Stimulated activated effector memory CD8-positive, alpha-beta T cell treated with anti-CD3 and anti-CD28 coated beads, Interleukin-12 subunit alpha, Interleukin-12 subunit beta, amount 100 ng/mL, for 72 hours (primary cell): ENCODE measurements at regions not wholly inside any gene's neighbourhood (a gene's known extent, or its start where the extent isn't known, plus 50 kb on each side); places are given as distances from the start of the nearest gene placed in this dataset.
"Not testable (repeated sequence)": the region's sequence is repeated elsewhere in the genome, so short reads cannot be mapped to it uniquely, and the experiment has no call there.

Experiments
- ATAC-seq: fragments of 150-1000 bp; cut with Tn5 transposase; 2 replicates; pipeline ENCODE4 v1.10.0; 2021
- DNase-seq, 2 donors: peaks; one replicate each; pipeline ENCODE4 v3.0.0; 2021 to 2022; ENCODE audit warnings: low spot score in 2 of 2
- H3K27ac Mint-ChIP-seq: one replicate; pipeline ENCODE4 v1.8.0; 2022; ENCODE audit warnings: mild to moderate bottlenecking, mixed read lengths
- H3K36me3 Mint-ChIP-seq: one replicate; pipeline ENCODE4 v1.8.0; 2022; ENCODE audit warnings: mild to moderate bottlenecking, mixed read lengths
- H3K4me1 Mint-ChIP-seq: one replicate; pipeline ENCODE4 v1.8.0; 2022; ENCODE audit warnings: mixed read lengths
- H3K4me3 Mint-ChIP-seq: one replicate; pipeline ENCODE4 v1.8.0; 2022; ENCODE audit warnings: mild to moderate bottlenecking, mixed read lengths
- H3K9me3 Mint-ChIP-seq: one replicate; pipeline ENCODE4 v1.8.0; 2022; ENCODE audit warnings: mixed read lengths

DNA sequence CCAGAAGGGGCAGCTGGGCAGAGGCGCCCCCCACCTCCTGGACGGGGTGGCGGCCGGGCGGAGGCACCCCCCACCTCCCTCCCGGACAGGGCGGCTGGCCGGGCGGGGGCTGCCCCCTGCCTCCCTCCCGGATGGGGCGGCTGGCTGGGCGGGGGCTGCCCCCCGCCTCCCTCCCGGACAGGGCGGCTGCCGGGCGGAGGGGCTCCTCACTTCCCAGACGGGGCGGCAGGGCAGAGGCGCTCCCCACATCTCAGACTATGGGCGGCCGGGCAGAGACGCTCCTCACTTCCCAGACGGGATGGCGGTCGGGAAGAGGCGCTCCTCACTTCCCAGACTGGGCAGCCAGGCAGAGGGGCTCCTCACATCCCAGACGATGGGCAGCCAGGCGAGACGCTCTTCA lies 93.0 kb downstream of the TMEM168 start:
- ATAC-seq, H3K4me1 Mint-ChIP-seq, H3K27ac Mint-ChIP-seq, H3K36me3 Mint-ChIP-seq, H3K4me3 Mint-ChIP-seq, H3K9me3 Mint-ChIP-seq, DNase-seq: not testable (repeated sequence)

DNA sequence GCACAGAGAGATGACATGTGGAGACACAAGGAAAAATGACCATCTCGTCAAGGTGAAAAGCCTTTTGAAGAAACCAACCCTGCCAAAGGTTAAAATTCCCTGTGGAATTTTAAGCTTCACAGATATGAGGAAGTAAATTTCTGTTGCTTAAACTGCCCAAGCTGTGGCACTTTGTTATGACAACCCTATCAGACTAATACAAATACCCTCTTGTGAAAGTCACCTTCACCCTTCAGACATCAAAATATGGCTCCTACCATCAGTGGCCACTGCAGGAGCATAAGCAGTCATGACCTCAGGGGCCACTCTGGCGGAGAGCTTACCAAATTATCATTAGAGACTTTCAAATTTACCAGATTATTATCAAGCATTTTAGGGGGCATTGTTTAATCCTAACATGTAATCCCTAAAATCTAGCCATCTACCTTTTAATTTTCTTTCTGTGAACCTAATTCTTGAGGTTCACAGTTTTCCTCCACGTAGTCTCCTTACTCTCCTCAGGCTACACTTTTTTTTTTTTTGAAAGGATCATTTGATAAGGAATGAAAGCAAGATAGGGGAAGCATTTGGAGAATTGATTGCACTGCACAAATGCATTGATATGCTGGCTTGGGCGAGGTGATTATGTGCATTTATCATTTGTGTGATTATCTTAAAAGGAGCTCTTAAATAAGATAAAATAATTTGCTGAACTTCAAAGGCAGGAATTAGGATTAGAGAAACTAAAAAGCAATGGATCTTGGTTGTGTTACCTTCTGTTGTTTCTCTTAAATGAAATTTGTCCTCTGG lies 90.3 kb downstream of the TMEM168 start:
- no peak for DNase-seq
- no peaks in the 10 kb centered on the region for H3K9me3 Mint-ChIP-seq
- no peak overlapping the region for H3K27ac Mint-ChIP-seq
- no peak overlapping the region for H3K4me3 Mint-ChIP-seq
- ATAC-seq, result no peak
- no peaks in the 10 kb centered on the region for H3K4me1 Mint-ChIP-seq
- H3K36me3 Mint-ChIP-seq, result no peaks in the 10 kb centered on the region

DNA sequence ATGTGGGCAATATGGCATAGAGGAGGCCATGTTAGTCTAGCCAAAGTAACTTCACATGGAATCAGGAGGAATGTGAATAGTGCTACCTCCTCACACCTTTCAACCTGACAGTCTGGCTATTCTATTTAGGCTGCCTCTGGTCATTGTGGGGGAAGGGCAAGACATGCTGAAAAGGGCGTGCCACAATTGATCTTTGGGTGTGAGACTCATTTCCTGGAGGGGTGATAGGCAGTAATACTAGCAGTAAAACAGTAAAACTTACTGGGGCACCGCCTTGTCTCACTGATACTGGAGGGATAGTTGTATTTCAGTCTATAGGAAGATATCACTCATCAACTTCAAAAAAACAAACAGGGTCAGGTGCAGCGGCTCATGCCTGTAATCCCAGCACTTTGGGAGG lies 88.7 kb downstream of the TMEM168 start:
- DNase-seq (no peak), ATAC-seq (no peak)
- Mint-ChIP-seq H3K4me1 (no peaks in the 10 kb centered on the region), H3K9me3 (no peaks in the 10 kb centered on the region), H3K27ac (no peak overlapping the region), H3K36me3 (no peaks in the 10 kb centered on the region), H3K4me3 (no peak overlapping the region)

DNA sequence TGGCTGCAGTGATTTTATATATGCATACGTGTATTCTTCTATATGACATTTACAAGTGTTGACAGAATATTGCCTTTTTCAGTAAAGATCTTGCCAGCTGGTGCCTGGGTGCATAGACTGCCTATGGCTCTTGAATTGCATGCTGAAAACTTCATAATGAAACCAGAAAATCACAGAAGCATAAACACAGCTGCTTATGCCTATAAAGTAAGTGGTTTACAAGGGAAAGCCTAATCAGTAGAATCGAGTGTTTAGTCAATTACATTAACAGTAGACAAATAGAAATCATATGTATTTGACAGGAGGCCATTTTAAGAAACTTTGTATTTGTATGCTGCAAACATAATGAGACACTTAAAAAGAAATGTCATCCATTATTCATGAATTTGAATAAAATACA lies 82.5 kb downstream of the TMEM168 start:
- H3K4me1 Mint-ChIP-seq, result no peaks in the 10 kb centered on the region
- H3K27ac Mint-ChIP-seq, result no peak overlapping the region
- DNase-seq, result no peak
- no peak overlapping the region for H3K4me3 Mint-ChIP-seq
- no peaks in the 10 kb centered on the region for H3K9me3 Mint-ChIP-seq
- H3K36me3 Mint-ChIP-seq, result no peaks in the 10 kb centered on the region
- no peak for ATAC-seq

DNA sequence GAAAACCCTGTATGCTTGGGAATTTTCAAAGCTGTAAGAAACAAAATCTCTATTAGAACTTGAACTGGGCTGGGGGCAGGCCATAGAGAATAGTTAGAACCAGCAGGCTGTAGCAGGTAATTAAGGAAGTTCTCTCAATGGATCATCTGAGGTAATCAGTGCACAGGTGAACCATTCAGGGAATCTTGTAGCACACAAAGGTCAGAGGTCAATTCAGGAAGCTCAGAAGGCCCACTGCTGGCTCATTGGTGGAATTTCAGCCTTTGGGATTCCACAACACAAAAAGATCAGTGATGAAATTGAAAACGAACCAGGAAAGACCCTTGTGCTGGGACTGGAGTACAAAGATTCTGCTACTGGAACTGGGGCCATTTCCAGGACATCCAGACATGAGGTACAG lies 82.0 kb downstream of the TMEM168 start:
- H3K4me3 Mint-ChIP-seq, result no peak overlapping the region
- no peaks in the 10 kb centered on the region for H3K36me3 Mint-ChIP-seq
- DNase-seq, result no peak
- no peak for ATAC-seq
- H3K27ac Mint-ChIP-seq, result no peak overlapping the region
- H3K4me1 Mint-ChIP-seq, result no peaks in the 10 kb centered on the region
- H3K9me3 Mint-ChIP-seq, result no peaks in the 10 kb centered on the region
